ENCODE measurements at regions not wholly inside any gene's neighbourhood (a gene's known extent, or its start where the extent isn't known, plus 50 kb on each side); places are given as distances from the start of the nearest gene placed in this dataset.

GRCh38 chr13:104450006-104450405 lies 1383.8 kb upstream of the SLC10A2 start:
- TF ChIP-seq CTCF (IDR thresholded peaks at IDR 0.05) (no peak), POLR2A (IDR thresholded peaks at IDR 0.05) (no peak)

Data from thyroid gland (tissue), 4 donors.